ENCODE measurements at regions not wholly inside any gene's neighbourhood (a gene's known extent, or its start where the extent isn't known, plus 50 kb on each side); places are given as distances from the start of the nearest gene placed in this dataset.
"Not testable (repeated sequence)": the region's sequence is repeated elsewhere in the genome, so short reads cannot be mapped to it uniquely, and the experiment has no call there.

DNA sequence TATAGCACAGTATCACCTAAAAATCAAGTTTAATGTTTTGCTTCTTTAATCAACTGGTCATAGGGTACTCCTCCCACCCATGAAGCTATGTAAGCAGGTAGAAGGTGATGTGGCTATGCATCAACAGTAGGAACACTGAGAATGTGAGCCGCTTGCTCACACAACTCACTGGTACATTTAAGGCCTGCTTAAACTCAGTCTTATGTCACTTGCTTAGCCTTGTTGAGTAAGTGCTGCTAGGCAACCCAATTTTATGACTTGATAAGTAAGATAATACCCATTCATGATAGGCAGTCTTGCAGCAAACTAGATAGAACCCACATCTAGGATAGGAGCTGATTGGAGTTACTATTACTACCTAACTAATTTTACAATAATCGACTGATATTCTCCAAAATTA, 70.0 kb upstream of the BMP4 start:
- Histone ChIP-seq H3K79me2 (ENCODE audit: control insufficient read depth, insufficient read depth, low read length) (no peaks in the 10 kb centered on the region), H3K9me3 (ENCODE audit: control insufficient read depth, insufficient read depth, low read depth, low read length) (no peaks in the 10 kb centered on the region), H3K4me1 (ENCODE audit: control insufficient read depth, extremely low read depth, insufficient read depth, low read length) (no peaks in the 10 kb centered on the region), H3K27ac (ENCODE audit: insufficient read depth, low read length) (no peak overlapping the region), H3K9ac (ENCODE audit: insufficient read depth, low read length) (no peak overlapping the region), H2AFZ (ENCODE audit: low read length) (no peak overlapping the region), H3K4me2 (ENCODE audit: extremely low read depth, insufficient read depth, low read length) (no peak overlapping the region), H4K20me1 (ENCODE audit: control insufficient read depth, extremely low read depth, insufficient read depth, low read length) (no peaks in the 10 kb centered on the region), H3K27me3 (ENCODE audit: control insufficient read depth, insufficient read depth, low read length) (no peaks in the 10 kb centered on the region), H3K4me3 (replicated peaks in 1 of 4; ENCODE audit: control extremely low read depth in 1 of 4, insufficient read depth in 1 of 4, low read depth in 3 of 4, low read length in 4 of 4) (no peak overlapping the region), H3K36me3 (ENCODE audit: control insufficient read depth, insufficient read depth, low read length) (no peaks in the 10 kb centered on the region)
- TF ChIP-seq, protein P1, sequence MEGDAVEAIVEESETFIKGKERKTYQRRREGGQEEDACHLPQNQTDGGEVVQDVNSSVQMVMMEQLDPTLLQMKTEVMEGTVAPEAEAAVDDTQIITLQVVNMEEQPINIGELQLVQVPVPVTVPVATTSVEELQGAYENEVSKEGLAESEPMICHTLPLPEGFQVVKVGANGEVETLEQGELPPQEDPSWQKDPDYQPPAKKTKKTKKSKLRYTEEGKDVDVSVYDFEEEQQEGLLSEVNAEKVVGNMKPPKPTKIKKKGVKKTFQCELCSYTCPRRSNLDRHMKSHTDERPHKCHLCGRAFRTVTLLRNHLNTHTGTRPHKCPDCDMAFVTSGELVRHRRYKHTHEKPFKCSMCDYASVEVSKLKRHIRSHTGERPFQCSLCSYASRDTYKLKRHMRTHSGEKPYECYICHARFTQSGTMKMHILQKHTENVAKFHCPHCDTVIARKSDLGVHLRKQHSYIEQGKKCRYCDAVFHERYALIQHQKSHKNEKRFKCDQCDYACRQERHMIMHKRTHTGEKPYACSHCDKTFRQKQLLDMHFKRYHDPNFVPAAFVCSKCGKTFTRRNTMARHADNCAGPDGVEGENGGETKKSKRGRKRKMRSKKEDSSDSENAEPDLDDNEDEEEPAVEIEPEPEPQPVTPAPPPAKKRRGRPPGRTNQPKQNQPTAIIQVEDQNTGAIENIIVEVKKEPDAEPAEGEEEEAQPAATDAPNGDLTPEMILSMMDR (conservative IDR thresholded peaks at IDR 0.05 in 1 of 2, IDR thresholded peaks at IDR 0.05 in 1 of 2; ENCODE audit: low read depth in 1 of 2, low read length in 2 of 2), result no peak
- DNase-seq (ENCODE audit: low read depth in 2 of 2), result no peak

DNA sequence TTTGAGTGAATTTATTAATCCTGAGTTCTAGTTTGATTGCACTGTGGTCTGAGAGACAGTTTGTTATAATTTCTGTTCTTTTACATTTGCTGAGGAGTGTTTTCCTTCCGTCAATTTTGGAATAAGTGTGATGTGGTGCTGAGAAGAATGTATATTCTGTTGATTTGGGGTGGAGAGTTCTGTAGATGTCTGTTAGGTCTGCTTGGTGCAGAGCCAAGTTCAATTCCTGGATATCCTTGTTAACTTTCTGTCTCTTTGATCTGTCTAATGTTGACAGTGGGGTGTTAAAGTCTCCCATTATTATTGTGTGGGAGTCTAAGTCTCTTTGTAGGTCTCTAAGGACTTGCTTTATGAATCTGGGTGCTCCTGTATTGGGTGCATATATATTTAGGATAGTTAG, 74.4 kb upstream of the BMP4 start:
- H4K20me1 ChIP-seq (ENCODE audit: control insufficient read depth, extremely low read depth, insufficient read depth, low read length); H3K9me3 ChIP-seq (ENCODE audit: control insufficient read depth, insufficient read depth, low read depth, low read length); H3K27me3 ChIP-seq (ENCODE audit: control insufficient read depth, insufficient read depth, low read length); H3K4me1 ChIP-seq (ENCODE audit: control insufficient read depth, extremely low read depth, insufficient read depth, low read length); H2AFZ ChIP-seq (ENCODE audit: low read length); H3K9ac ChIP-seq (ENCODE audit: insufficient read depth, low read length); H3K36me3 ChIP-seq (ENCODE audit: control insufficient read depth, insufficient read depth, low read length); H3K79me2 ChIP-seq (ENCODE audit: control insufficient read depth, insufficient read depth, low read length); DNase-seq (ENCODE audit: low read depth in 2 of 2); H3K27ac ChIP-seq (ENCODE audit: insufficient read depth, low read length); H3K4me3 ChIP-seq (replicated peaks in 1 of 4; ENCODE audit: control extremely low read depth in 1 of 4, insufficient read depth in 1 of 4, low read depth in 3 of 4, low read length in 4 of 4); H3K4me2 ChIP-seq (ENCODE audit: extremely low read depth, insufficient read depth, low read length): not testable (repeated sequence)

DNA sequence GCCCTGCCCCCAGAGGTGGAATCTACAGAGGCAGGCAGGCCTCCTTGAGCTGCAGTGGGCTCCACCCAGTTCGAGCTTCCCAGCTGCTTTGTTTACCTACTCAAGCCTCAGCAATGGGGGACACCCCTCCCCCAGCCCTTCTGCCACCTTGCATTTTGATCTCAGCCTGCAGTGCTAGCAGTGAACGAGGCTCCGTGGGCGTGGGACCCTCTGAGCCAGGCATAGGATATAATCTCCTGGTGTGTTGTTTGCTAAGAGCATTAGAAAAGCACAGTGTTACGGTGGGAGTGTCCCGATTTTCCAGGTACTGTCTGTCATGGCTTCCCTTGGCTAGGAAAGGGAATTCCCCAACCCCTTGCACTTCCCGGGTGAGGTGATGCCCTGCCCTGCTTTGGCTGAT, 76.7 kb upstream of the BMP4 start:
- not testable (repeated sequence) for H2AFZ ChIP-seq (ENCODE audit: low read length); H3K27ac ChIP-seq (ENCODE audit: insufficient read depth, low read length); H3K4me3 ChIP-seq (replicated peaks in 1 of 4; ENCODE audit: control extremely low read depth in 1 of 4, insufficient read depth in 1 of 4, low read depth in 3 of 4, low read length in 4 of 4); DNase-seq (ENCODE audit: low read depth in 2 of 2); H3K27me3 ChIP-seq (ENCODE audit: control insufficient read depth, insufficient read depth, low read length); H3K9me3 ChIP-seq (ENCODE audit: control insufficient read depth, insufficient read depth, low read depth, low read length); H3K79me2 ChIP-seq (ENCODE audit: control insufficient read depth, insufficient read depth, low read length); H3K9ac ChIP-seq (ENCODE audit: insufficient read depth, low read length); H3K36me3 ChIP-seq (ENCODE audit: control insufficient read depth, insufficient read depth, low read length); H3K4me1 ChIP-seq (ENCODE audit: control insufficient read depth, extremely low read depth, insufficient read depth, low read length); H3K4me2 ChIP-seq (ENCODE audit: extremely low read depth, insufficient read depth, low read length); H4K20me1 ChIP-seq (ENCODE audit: control insufficient read depth, extremely low read depth, insufficient read depth, low read length)

DNA sequence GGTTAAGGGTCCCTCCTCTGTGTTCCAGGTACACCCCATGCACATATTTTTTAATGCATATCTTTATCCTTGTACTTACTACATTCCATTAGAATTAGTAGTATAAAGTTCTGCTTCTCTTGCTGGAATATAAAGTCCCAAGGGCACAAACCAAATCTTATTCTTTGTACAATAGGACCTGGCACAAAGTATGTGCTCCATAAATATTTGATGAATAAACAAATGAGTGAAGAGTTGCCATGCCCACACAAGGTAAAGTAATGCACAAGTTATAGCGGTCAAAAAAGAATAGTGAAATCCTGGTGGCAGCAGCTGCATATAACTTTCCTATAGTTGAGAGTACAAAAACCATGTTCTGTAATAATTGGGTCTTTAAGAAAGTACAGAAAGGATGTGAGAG, 82.1 kb upstream of the BMP4 start:
- no peaks in the 10 kb centered on the region for H3K79me2 ChIP-seq (ENCODE audit: control insufficient read depth, insufficient read depth, low read length)
- H3K36me3 ChIP-seq (ENCODE audit: control insufficient read depth, insufficient read depth, low read length), result no peaks in the 10 kb centered on the region
- H3K27ac ChIP-seq (ENCODE audit: insufficient read depth, low read length), result no peak overlapping the region
- TF ChIP-seq, protein P1 (conservative IDR thresholded peaks at IDR 0.05 in 1 of 2, IDR thresholded peaks at IDR 0.05 in 1 of 2; ENCODE audit: low read depth in 1 of 2, low read length in 2 of 2), result no peak
- no peak for TF ChIP-seq EZH2 (IDR thresholded peaks at IDR 0.05; ENCODE audit: low read length, missing control alignments)
- DNase-seq (ENCODE audit: low read depth in 2 of 2), result no peak
- no peak overlapping the region for H3K9ac ChIP-seq (ENCODE audit: insufficient read depth, low read length)
- H4K20me1 ChIP-seq (ENCODE audit: control insufficient read depth, extremely low read depth, insufficient read depth, low read length), result no peaks in the 10 kb centered on the region
- no peaks in the 10 kb centered on the region for H3K4me1 ChIP-seq (ENCODE audit: control insufficient read depth, extremely low read depth, insufficient read depth, low read length)
- peaks cover 3% of the 10 kb centered on the region for H3K27me3 ChIP-seq (ENCODE audit: control insufficient read depth, insufficient read depth, low read length)
- H3K4me3 ChIP-seq (replicated peaks in 1 of 4; ENCODE audit: control extremely low read depth in 1 of 4, insufficient read depth in 1 of 4, low read depth in 3 of 4, low read length in 4 of 4), result no peak overlapping the region
- H3K4me2 ChIP-seq (ENCODE audit: extremely low read depth, insufficient read depth, low read length), result no peak overlapping the region
- no peak overlapping the region for H2AFZ ChIP-seq (ENCODE audit: low read length)
- no peaks in the 10 kb centered on the region for H3K9me3 ChIP-seq (ENCODE audit: control insufficient read depth, insufficient read depth, low read depth, low read length)
